K562 (cell line): ENCODE measurements at regions not wholly inside any gene's neighbourhood (a gene's known extent, or its start where the extent isn't known, plus 50 kb on each side); places are given as distances from the start of the nearest gene placed in this dataset.

ENCODE experiments used
- ATAC-seq: fragments of 200-7000 bp; cut with Tn5 transposase; 3 replicates; pipeline ENCODE4 v1.9.1; 2020; ENCODE audit warnings: moderate library complexity
- BruUV-seq: library from RNA; stranded (reverse); fragments of 400-500 nt; replicated peaks from 2 replicates; lab custom pipeline; 2021; lab: Mats Ljungman, UMichigan
- CTCF ChIA-PET: fragments of 300-600 bp; formaldehyde crosslinking; extraction: SDS; loops from one replicate; lab custom pipeline; 2021; ENCODE audit warnings: low intra/inter-chr PET ratio; lab: Yijun Ruan, JAX
- POLR2A ChIA-PET: fragments of 300-600, 350-650 bp; sonication (Branson Sonifier 250); formaldehyde crosslinking; extraction: SDS; loops from one replicate; lab custom pipeline; 2021; ENCODE audit warnings: antibody characterized with exemption, inconsistent platforms; lab: Yijun Ruan, JAX
- DNase-seq, 4 experiments: peaks; one replicate each; pipeline versions ENCODE4 v3.0.0 to v3.0.0-alpha.2; 2011 to 2018; ENCODE audit warnings: low spot score in 3 of 4, mixed read lengths in 3 of 4; ENCODE audit errors: extremely low read depth in 1 of 4
- FAIRE-seq: peaks from 2 replicates; lab custom pipeline; 2011; peaks lifted over from hg19 to GRCh38; lab: Jason Lieb, UNC
- H2AFZ ChIP-seq: 2 replicates; pipeline ENCODE4 v1.6.0; 2011; ENCODE audit warnings: low read depth, low read length, control low read depth, inconsistent platforms
- H3K27ac ChIP-seq: fragments of 200-600 bp; 3 replicates; pipeline ENCODE4 v1.8.0; 2011; ENCODE audit warnings: low read depth, mild to moderate bottlenecking, control low read depth, inconsistent platforms, low read length, moderate library complexity, mixed read lengths; ENCODE audit errors: extremely low read depth
- H3K27me3 ChIP-seq, 2 experiments: fragments of 300-600 bp in 1 of 2; 2 replicates in 1 of 2; 3 replicates in 1 of 2; pipeline versions ENCODE4 v1.6.0 to v1.8.0; 2011; ENCODE audit warnings: inconsistent platforms in 2 of 2, low read length in 2 of 2, mild to moderate bottlenecking in 1 of 2, mixed read lengths in 1 of 2, moderate library complexity in 1 of 2; ENCODE audit not compliant: control insufficient read depth in 2 of 2, insufficient read depth in 2 of 2
- H3K36me3 ChIP-seq: fragments of 300-600 bp; 3 replicates; pipeline ENCODE4 v1.8.0; 2011; ENCODE audit warnings: mild to moderate bottlenecking, low read length, inconsistent platforms; ENCODE audit not compliant: control insufficient read depth, insufficient read depth
- H3K4me1 ChIP-seq, 2 experiments: fragments of 200-600 bp in 1 of 2; replicated peaks in 1 of 2; 2 replicates in 1 of 2; 3 replicates in 1 of 2; pipeline versions ENCODE4 v1.5.1 to v1.8.0; 2011; ENCODE audit warnings: inconsistent platforms in 2 of 2, low read length in 2 of 2, mild to moderate bottlenecking in 1 of 2, mixed read lengths in 1 of 2, moderate library complexity in 1 of 2; ENCODE audit not compliant: control insufficient read depth in 2 of 2, insufficient read depth in 2 of 2
- H3K4me2 ChIP-seq: 2 replicates; pipeline ENCODE4 v1.6.1; 2011; ENCODE audit warnings: low read length, control low read depth, inconsistent platforms, mixed read lengths; ENCODE audit not compliant: insufficient read depth
- H3K4me3 ChIP-seq: fragments of 200-600 bp; sonication (generic), shearing (Covaris generic); 2 replicates; pipeline ENCODE4 v1.5.1; 2016; ENCODE audit warnings: control low read depth, inconsistent platforms
- H3K79me2 ChIP-seq: fragments of 200-600 bp; 3 replicates; pipeline ENCODE4 v1.8.0; 2011; ENCODE audit warnings: low read length, inconsistent platforms; ENCODE audit not compliant: control insufficient read depth, insufficient read depth
- H3K9ac ChIP-seq, 2 experiments: 2 replicates each; pipeline versions ENCODE4 v1.6.0 to v1.6.1; 2011; ENCODE audit warnings: low read depth in 2 of 2, low read length in 2 of 2, control low read depth in 1 of 2, inconsistent platforms in 1 of 2, mild to moderate bottlenecking in 1 of 2, mixed read lengths in 1 of 2; ENCODE audit not compliant: insufficient read depth in 1 of 2
- H3K9me1 ChIP-seq: one replicate; pipeline ENCODE4 v1.6.0; 2011; ENCODE audit warnings: inconsistent platforms, mild to moderate bottlenecking, low read length, moderate library complexity; ENCODE audit not compliant: control insufficient read depth, insufficient read depth
- H3K9me3 ChIP-seq: replicated peaks from 2 replicates; pipeline ENCODE4 v1.5.1; 2011; ENCODE audit warnings: low read depth, low read length, inconsistent platforms; ENCODE audit not compliant: control insufficient read depth, insufficient read depth
- H4K20me1 ChIP-seq: replicated peaks from 2 replicates; pipeline ENCODE4 v1.6.1; 2011; ENCODE audit warnings: low read length, inconsistent platforms, mixed read lengths; ENCODE audit not compliant: control insufficient read depth, insufficient read depth
- DLX4 ChIP-seq: fragments of 250-450 bp; sonication (Bioruptor Pico); IDR thresholded peaks from 2 replicates; pipeline ENCODE4 v1.6.1; 2021; ENCODE audit warnings: mild to moderate bottlenecking
- HNRNPUL1 ChIP-seq: fragments of 200-400 bp; formaldehyde crosslinking; IDR thresholded peaks from 2 replicates; pipeline ENCODE4 v1.6.1; 2017; ENCODE audit warnings: low read length
- KLF6 ChIP-seq: fragments of 250-450 bp; sonication (Bioruptor Pico); IDR thresholded peaks from 2 replicates; pipeline ENCODE4 v1.4.0; 2020; ENCODE audit warnings: mild to moderate bottlenecking, moderate library complexity, borderline replicate concordance
- PCBP2 ChIP-seq: fragments of 200-400 bp; formaldehyde crosslinking; IDR thresholded peaks from 2 replicates; pipeline ENCODE4 v1.6.1; 2018; ENCODE audit warnings: low read length, low read depth, mild to moderate bottlenecking, moderate library complexity; ENCODE audit not compliant: poor library complexity, severe bottlenecking
- SAP30 ChIP-seq: fragments of 200-600 bp; sonication (generic); IDR thresholded peaks from 2 replicates; pipeline ENCODE4 v1.6.1; 2012; ENCODE audit warnings: borderline replicate concordance, low read depth, mild to moderate bottlenecking, moderate library complexity, low read length, control low read depth, inconsistent platforms; ENCODE audit not compliant: insufficient read depth, poor library complexity, severe bottlenecking
- THAP7 ChIP-seq: fragments of 250-450 bp; sonication (Bioruptor Pico); IDR thresholded peaks from 2 replicates; pipeline ENCODE4 v1.5.0; 2021
- YY1 ChIP-seq, 3 experiments: IDR thresholded peaks; 2 replicates each; pipeline ENCODE4 v1.6.1; 2011; ENCODE audit warnings: low read length in 2 of 3, mild to moderate bottlenecking in 2 of 3, moderate library complexity in 2 of 3, borderline replicate concordance in 1 of 3, control low read depth in 1 of 3, low read depth in 1 of 3; ENCODE audit not compliant: insufficient read depth in 3 of 3, insufficient replicate concordance in 2 of 3, control insufficient read depth in 1 of 3, insufficient read length in 1 of 3; ENCODE audit errors: extremely low read depth in 1 of 3
- ZFP36 ChIP-seq: fragments of 150-350 bp; IDR thresholded peaks from 2 replicates; pipeline ENCODE4 v1.6.1; 2018; ENCODE audit warnings: low read length, low read depth; ENCODE audit not compliant: partially characterized antibody
- ZFX ChIP-seq: sonication (generic); formaldehyde crosslinking; IDR thresholded peaks from 2 replicates; pipeline ENCODE4 v1.8.0; 2022; ENCODE audit warnings: mild to moderate bottlenecking, missing genetic modification reagents, moderate library complexity
- ZNF175 ChIP-seq: fragments of 200-800 bp; sonication (Bioruptor generic); IDR thresholded peaks from 2 replicates; pipeline ENCODE4 v1.6.1; 2016; ENCODE audit warnings: low read depth, mild to moderate bottlenecking, missing genetic modification characterization, missing compliant biosample characterization
- ZNF639 ChIP-seq, 2 experiments: fragments of 200-800 bp in 1 of 2; sonication (Bioruptor generic) in 1 of 2; sonication (generic) in 1 of 2; formaldehyde crosslinking in 1 of 2; IDR thresholded peaks in 1 of 2; conservative IDR thresholded peaks in 1 of 2; 2 replicates each; pipeline versions ENCODE4 v1.5.0 to v1.6.1; 2016 to 2020; ENCODE audit warnings: missing compliant biosample characterization in 1 of 2, missing genetic modification characterization in 1 of 2, missing genetic modification reagents in 1 of 2
- WGBS: fragments of 100-300 bp; shearing (Covaris generic); methylation state at CpG from one replicate; pipeline ENCODE4 v1.1.6; 2016; ENCODE audit warnings: low coverage, mixed read lengths; ENCODE audit not compliant: insufficient coverage; ENCODE audit errors: missing lambda C conversion rate; 5-methylcytosine and 5-hydroxymethylcytosine counted together
- in situ Hi-C: fragments of 300-500 bp; cut with MboI; formaldehyde crosslinking; loops from 4 replicates; pipeline ENCODE4 v1.15.0; 2018; ENCODE audit warnings: inconsistent platforms, mixed read lengths
- intact Hi-C: fragments of 100-400 bp; cut with micrococcal nuclease; formaldehyde crosslinking; loops from 2 replicates; pipeline ENCODE4 v1.14.2; 2022

- Histone ChIP-seq H3K79me2 (no peaks in the 10 kb centered on the region), H3K9ac (no peak overlapping the region), H3K27me3 (peaks cover 11 to 14% of the 10 kb centered on the region in 2 experiments; a peak in 4 of 5 replicates), H3K27ac (no peak overlapping the region), H3K4me1 (no peaks in the 10 kb centered on the region), H3K4me3 (no peak overlapping the region), H3K36me3 (no peaks in the 10 kb centered on the region), H3K9me3 (no peaks in the 10 kb centered on the region), H4K20me1 (no peaks in the 10 kb centered on the region), H2AFZ (no peak overlapping the region), H3K4me2 (no peak overlapping the region), H3K9me1 (no peaks in the 10 kb centered on the region)
- ChIA-PET POLR2A (interaction anchor here (0.5 kb wide), 1 partner anchor 1665 kb away, joined by 3 read pairs; no protein-coding TSS in a partner anchor), CTCF (no interaction called here)
- intact Hi-C loops (loop anchor here (5.0 to 10.0 kb wide), 3 partner anchors 626 to 1139 kb away; no protein-coding TSS in a partner anchor), in situ Hi-C loops (loop anchor here (10.0 kb wide), 1 partner anchor 1146 kb away; no protein-coding TSS in a partner anchor)
- no peak for FAIRE-seq
- no TSS peak for BruUV-seq
- WGBS: under 1% methylated on average over 10 of the region's 10 CpGs
- DNase-seq: no peak
- ATAC-seq: no peak
- TF ChIP-seq ZFX: no peak
- no peak for TF ChIP-seq THAP7 (CRISPR knock-in tag)
- no peak for TF ChIP-seq ZNF639 (CRISPR knock-in tag; conservative IDR thresholded peaks at IDR 0.05 in 1 of 2, IDR thresholded peaks at IDR 0.05 in 1 of 2)
- TF ChIP-seq DLX4 (CRISPR knock-in tag): no peak
- TF ChIP-seq SAP30: no peak
- no peak for TF ChIP-seq HNRNPUL1
- TF ChIP-seq KLF6 (CRISPR knock-in tag): no peak
- no peak for TF ChIP-seq PCBP2
- TF ChIP-seq YY1 (IDR thresholded peaks at IDR 0.05; ENCODE audit: borderline replicate concordance in 1 of 3, control insufficient read depth in 1 of 3, extremely low read depth in 1 of 3, insufficient read depth in 3 of 3, insufficient read length in 1 of 3, insufficient replicate concordance in 2 of 3, low read depth in 1 of 3, low read length in 2 of 3): no peak
- TF ChIP-seq ZFP36: no peak
- no peak for TF ChIP-seq ZNF175 (CRISPR knock-in tag)
Measured at GRCh38 chr16:6641091-6641490, 691.6 kb upstream of the RBFOX1 start.
